Omental fat pad (tissue), 3 donors: ENCODE measurements at regions not wholly inside any gene's neighbourhood (a gene's known extent, or its start where the extent isn't known, plus 50 kb on each side); places are given as distances from the start of the nearest gene placed in this dataset.

Experiments used
- ATAC-seq: fragments of 150-250 bp; one replicate; pipeline ENCODE4 v1.9.1; 2016; ENCODE audit warnings: mild to moderate bottlenecking, moderate library complexity; ENCODE audit not compliant: low FRiP score
- DNase-seq: peaks from one replicate; pipeline ENCODE4 v3.0.0-alpha.2; 2019; ENCODE audit warnings: low spot score
- small RNA-seq: library from RNA; depleted of rRNA; stranded (forward); fragments of <200 nt; gene quantifications from one replicate; pipeline ENCODE3, GENCODE V24; 2016
- TF ChIP-seq, protein P1 (sequence below), 3 donors: fragments of 450-650 bp; IDR thresholded peaks; one replicate each; pipeline ENCODE4 v1.5.1; 2016 to 2017; ENCODE audit warnings: antibody characterized with exemption in 3 of 3, mild to moderate bottlenecking in 3 of 3, moderate library complexity in 2 of 3

- TF ChIP-seq, protein P1, sequence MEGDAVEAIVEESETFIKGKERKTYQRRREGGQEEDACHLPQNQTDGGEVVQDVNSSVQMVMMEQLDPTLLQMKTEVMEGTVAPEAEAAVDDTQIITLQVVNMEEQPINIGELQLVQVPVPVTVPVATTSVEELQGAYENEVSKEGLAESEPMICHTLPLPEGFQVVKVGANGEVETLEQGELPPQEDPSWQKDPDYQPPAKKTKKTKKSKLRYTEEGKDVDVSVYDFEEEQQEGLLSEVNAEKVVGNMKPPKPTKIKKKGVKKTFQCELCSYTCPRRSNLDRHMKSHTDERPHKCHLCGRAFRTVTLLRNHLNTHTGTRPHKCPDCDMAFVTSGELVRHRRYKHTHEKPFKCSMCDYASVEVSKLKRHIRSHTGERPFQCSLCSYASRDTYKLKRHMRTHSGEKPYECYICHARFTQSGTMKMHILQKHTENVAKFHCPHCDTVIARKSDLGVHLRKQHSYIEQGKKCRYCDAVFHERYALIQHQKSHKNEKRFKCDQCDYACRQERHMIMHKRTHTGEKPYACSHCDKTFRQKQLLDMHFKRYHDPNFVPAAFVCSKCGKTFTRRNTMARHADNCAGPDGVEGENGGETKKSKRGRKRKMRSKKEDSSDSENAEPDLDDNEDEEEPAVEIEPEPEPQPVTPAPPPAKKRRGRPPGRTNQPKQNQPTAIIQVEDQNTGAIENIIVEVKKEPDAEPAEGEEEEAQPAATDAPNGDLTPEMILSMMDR (IDR thresholded peaks at IDR 0.05), result no peak
- ATAC-seq, result no peak
- no peak for DNase-seq
These were observed 117.9 kb downstream of the CYLD start for GRCh38 chr16:50859628-50860360.

- DNase-seq (no peak), ATAC-seq (no peak)
- TF ChIP-seq, protein P1 (IDR thresholded peaks at IDR 0.05), result no peak
These were observed 117.2 kb downstream of the CYLD start for GRCh38 chr16:50858877-50859627.

DNA sequence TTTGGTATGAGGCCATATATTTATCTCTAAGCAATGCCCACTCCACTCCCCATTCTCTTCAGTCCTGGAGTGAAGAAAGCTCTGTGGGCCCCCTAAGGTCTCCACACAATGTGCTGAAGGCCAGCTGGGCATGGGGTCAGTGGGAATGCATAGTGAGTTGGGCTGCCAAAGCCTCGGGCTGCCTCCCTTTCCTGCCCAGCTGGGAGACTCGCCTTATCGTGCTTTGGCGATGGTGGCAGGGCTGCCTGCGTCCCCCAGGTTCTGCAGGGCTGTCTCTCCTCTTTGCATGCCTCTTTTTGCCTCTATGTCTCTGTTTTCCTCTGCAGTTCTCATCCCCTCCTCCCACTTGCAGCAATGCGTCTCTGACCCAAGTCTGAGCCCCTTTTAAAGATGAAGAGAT, 116.5 kb downstream of the CYLD start:
- DNase-seq (no peak), ATAC-seq (no peak)
- TF ChIP-seq, protein P1 (IDR thresholded peaks at IDR 0.05), result no peak

DNA sequence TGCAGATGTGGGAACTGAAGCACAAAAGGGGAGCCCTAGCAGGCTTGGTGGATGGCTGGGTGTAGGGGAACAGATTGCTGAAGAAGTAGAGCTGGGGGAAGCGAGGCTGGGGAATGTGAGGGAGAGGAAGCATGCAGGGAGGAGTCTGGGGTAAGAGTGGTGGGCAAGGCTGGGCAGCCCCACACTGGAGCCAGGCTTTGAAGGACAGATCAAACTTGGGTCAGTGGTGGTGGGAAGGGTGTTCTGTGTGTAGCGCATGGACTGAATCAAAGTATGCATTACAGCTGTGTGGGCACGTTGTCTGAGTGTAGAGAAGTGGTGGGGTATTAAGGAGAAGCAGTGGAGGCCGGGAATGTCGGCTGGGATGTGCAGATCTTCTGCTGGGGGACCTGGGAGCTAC, 116.0 kb downstream of the CYLD start:
- DNase-seq, result no peak
- no peak for ATAC-seq
- TF ChIP-seq, protein P1 (IDR thresholded peaks at IDR 0.05), result no peak

GRCh38 chr16:50856991-50857390, 115.1 kb downstream of the CYLD start:
- ATAC-seq (no peak), DNase-seq (no peak)
- TF ChIP-seq, protein P1 (IDR thresholded peaks at IDR 0.05), result no peak

DNA sequence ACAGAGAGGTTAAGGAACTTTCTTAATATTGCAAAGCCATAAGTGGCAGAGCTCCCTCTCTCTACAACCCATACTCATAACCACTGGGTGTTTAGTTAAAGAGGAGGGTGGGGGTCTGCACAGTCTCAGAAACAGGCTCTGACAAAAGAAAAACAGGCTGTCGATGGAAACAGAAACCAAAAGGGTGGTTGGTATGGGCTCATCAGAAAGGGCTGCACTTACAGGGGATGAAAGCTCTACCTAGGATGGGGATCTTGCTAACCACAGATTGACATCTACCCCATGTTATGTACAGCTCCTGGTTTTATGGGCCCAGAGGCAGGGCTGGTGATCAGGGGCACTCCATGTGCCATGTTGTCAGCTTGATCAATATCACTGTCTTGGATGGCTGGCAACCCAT, 111.4 kb downstream of the CYLD start:
- ATAC-seq, result no peak
- TF ChIP-seq, protein P1 (IDR thresholded peaks at IDR 0.05), result no peak
- DNase-seq, result no peak

Small RNA genes in the stretch of these regions (small RNA-seq; reads per million reads assigned to genes)
- gene RNA5SP426, result 37.4 reads per million, percentile 95 among the genes with 10 or more reads in this experiment
